Activated CD4-positive, alpha-beta T cell treated with anti-CD3 and anti-CD28 coated beads, Interleukin-2, amount 10 ng/mL, durations not matched to agents 24 days and 14 days (primary cell): ENCODE measurements at regions not wholly inside any gene's neighbourhood (a gene's known extent, or its start where the extent isn't known, plus 50 kb on each side); places are given as distances from the start of the nearest gene placed in this dataset.

Source experiments
- DNase-seq: peaks from one replicate; pipeline ENCODE4 v3.0.0; 2022
- H3K27ac Mint-ChIP-seq: one replicate; pipeline ENCODE4 v1.8.0; 2022; ENCODE audit warnings: mild to moderate bottlenecking, mixed read lengths
- H3K27me3 Mint-ChIP-seq: one replicate; pipeline ENCODE4 v1.8.0; 2022; ENCODE audit warnings: mixed read lengths
- H3K36me3 Mint-ChIP-seq: one replicate; pipeline ENCODE4 v1.8.0; 2022; ENCODE audit warnings: low read depth, mild to moderate bottlenecking, mixed read lengths
- H3K4me1 Mint-ChIP-seq: one replicate; pipeline ENCODE4 v1.8.0; 2021; ENCODE audit warnings: mixed read lengths
- H3K4me3 Mint-ChIP-seq: one replicate; pipeline ENCODE4 v1.8.0; 2022; ENCODE audit warnings: mild to moderate bottlenecking, moderate library complexity, mixed read lengths
- H3K9me3 Mint-ChIP-seq: one replicate; pipeline ENCODE4 v1.8.0; 2021; ENCODE audit warnings: mixed read lengths
- intact Hi-C: fragments of 100-400 bp; cut with micrococcal nuclease; formaldehyde crosslinking; loops from one replicate; pipeline ENCODE4 v1.15.1; 2023

GRCh38 chr14:101435546-101435945, 125.7 kb upstream of the DIO3 start:
- Mint-ChIP-seq H3K4me1 (no peaks in the 10 kb centered on the region), H3K27me3 (peaks cover 60% of the 10 kb centered on the region), H3K36me3 (no peaks in the 10 kb centered on the region), H3K9me3 (no peaks in the 10 kb centered on the region), H3K4me3 (no peak overlapping the region), H3K27ac (no peak overlapping the region)
- DNase-seq, result peak; percentile 33
- intact Hi-C loops, result no loop called here

DNA sequence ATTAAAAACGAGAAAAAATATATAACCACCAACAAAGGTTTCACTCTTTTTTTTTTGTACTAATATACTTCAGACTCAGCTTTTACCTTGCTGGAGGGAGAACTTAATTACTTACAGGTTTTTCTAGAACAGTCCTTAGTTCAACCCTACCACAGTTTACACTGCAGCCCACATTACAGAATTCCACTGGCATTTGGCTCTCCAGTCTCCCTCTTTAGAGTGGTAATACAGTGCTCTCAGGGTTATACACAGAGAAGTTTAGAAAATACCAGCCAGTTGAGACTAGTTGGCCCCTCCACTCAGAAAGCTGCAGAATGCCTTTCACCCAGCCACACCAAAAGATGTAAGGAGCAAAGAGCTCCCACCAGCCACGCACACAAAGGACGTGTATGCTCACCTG, 122.3 kb upstream of the DIO3 start:
- H3K36me3 Mint-ChIP-seq, result peaks cover 3% of the 10 kb centered on the region
- H3K4me3 Mint-ChIP-seq, result no peak overlapping the region
- intact Hi-C loops, result no loop called here
- peaks cover 65% of the 10 kb centered on the region for H3K27me3 Mint-ChIP-seq
- H3K4me1 Mint-ChIP-seq, result peaks cover 15% of the 10 kb centered on the region
- no peak overlapping the region for H3K27ac Mint-ChIP-seq
- peak; percentile 46 for DNase-seq
- H3K9me3 Mint-ChIP-seq, result peaks cover 3% of the 10 kb centered on the region

GRCh38 chr14:101440496-101440895, 120.8 kb upstream of the DIO3 start:
- intact Hi-C loops, result no loop called here
- Mint-ChIP-seq H3K27me3 (peaks cover 76% of the 10 kb centered on the region), H3K4me1 (peaks cover 15% of the 10 kb centered on the region), H3K4me3 (no peak overlapping the region), H3K27ac (no peak overlapping the region), H3K9me3 (peaks cover 6% of the 10 kb centered on the region), H3K36me3 (peaks cover 3% of the 10 kb centered on the region)
- DNase-seq, result peak; percentile 53

GRCh38 chr14:101441710-101442109, 119.6 kb upstream of the DIO3 start:
- Mint-ChIP-seq H3K27ac (peak overlapping the region; percentile 25), H3K4me1 (peaks cover 15% of the 10 kb centered on the region), H3K36me3 (peaks cover 3% of the 10 kb centered on the region), H3K4me3 (no peak overlapping the region), H3K9me3 (peaks cover 6% of the 10 kb centered on the region), H3K27me3 (peaks cover 78% of the 10 kb centered on the region)
- DNase-seq, result no peak
- intact Hi-C loops, result no loop called here

- Mint-ChIP-seq H3K36me3 (peaks cover 3% of the 10 kb centered on the region), H3K4me3 (peak overlapping the region; percentile 44), H3K27ac (peak overlapping the region; percentile 75), H3K9me3 (peaks cover 6% of the 10 kb centered on the region), H3K4me1 (peaks cover 15% of the 10 kb centered on the region), H3K27me3 (peaks cover 79% of the 10 kb centered on the region)
- intact Hi-C loops, result no loop called here
- peak; percentile 92 for DNase-seq
Observed at GRCh38 chr14:101442451-101442850, 118.8 kb upstream of the DIO3 start.

GRCh38 chr14:101444116-101444515, 117.2 kb upstream of the DIO3 start:
- Mint-ChIP-seq H3K27ac (no peak overlapping the region), H3K36me3 (peaks cover 3% of the 10 kb centered on the region), H3K4me3 (no peak overlapping the region), H3K9me3 (peaks cover 6% of the 10 kb centered on the region), H3K27me3 (peaks cover 78% of the 10 kb centered on the region), H3K4me1 (peaks cover 15% of the 10 kb centered on the region)
- DNase-seq, result peak; percentile 38
- intact Hi-C loops, result no loop called here

DNA sequence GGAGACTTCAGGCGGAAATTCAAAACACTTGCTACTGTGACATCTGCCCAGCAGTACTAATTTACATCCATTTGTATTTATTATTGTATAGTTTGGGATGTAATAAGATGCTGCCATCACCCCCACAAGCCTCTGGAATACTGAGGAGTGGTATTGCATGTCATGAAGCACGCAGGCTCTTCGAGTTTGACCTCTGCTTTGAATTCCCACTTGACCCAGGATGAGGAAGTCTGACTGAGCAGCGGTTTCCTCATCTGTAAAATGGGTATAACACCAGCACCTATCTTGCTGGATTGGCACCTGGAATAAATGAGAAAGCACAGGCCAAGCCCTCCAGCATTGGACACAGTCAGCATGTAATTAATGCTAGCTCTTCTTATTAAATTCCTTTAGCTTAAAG, 116.0 kb upstream of the DIO3 start:
- intact Hi-C loops, result no loop called here
- Mint-ChIP-seq H3K4me1 (peaks cover 15% of the 10 kb centered on the region), H3K27me3 (peaks cover 78% of the 10 kb centered on the region), H3K9me3 (peaks cover 6% of the 10 kb centered on the region), H3K27ac (no peak overlapping the region), H3K36me3 (peaks cover 3% of the 10 kb centered on the region), H3K4me3 (no peak overlapping the region)
- peak; percentile 37 for DNase-seq

DNA sequence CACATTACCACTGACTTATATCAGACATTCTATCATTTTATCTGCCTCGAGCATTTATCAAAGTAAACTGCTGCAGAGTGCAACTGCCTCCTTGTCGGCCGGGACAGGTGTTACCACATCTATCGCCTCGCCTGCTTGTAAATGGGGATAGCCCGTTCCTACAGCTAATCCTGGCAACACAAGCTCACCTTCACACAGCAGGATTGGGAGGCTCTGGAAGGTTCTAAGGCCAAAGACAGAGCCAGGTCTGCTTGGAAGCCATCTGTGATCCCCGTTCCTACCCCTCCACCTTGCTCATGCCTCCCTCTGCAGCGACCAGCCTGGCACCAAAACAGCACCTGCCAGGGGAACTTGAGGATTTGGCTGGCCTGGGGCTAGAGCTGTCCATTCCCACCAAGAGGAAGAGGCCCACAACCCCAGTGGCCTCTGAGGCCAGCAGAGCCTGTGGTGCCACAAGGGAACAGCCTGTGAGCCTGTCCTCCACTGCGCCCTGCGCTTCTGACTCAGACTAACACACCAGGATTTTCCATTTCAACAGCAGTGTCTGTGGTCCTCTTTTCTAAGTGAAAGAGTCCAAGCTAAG, 114.8 kb upstream of the DIO3 start:
- peaks cover 15% of the 10 kb centered on the region for H3K4me1 Mint-ChIP-seq
- no peak for DNase-seq
- H3K4me3 Mint-ChIP-seq, result no peak overlapping the region
- H3K27me3 Mint-ChIP-seq, result peaks cover 78% of the 10 kb centered on the region
- H3K9me3 Mint-ChIP-seq, result peaks cover 6% of the 10 kb centered on the region
- intact Hi-C loops, result no loop called here
- peaks cover 3% of the 10 kb centered on the region for H3K36me3 Mint-ChIP-seq
- no peak overlapping the region for H3K27ac Mint-ChIP-seq

DNA sequence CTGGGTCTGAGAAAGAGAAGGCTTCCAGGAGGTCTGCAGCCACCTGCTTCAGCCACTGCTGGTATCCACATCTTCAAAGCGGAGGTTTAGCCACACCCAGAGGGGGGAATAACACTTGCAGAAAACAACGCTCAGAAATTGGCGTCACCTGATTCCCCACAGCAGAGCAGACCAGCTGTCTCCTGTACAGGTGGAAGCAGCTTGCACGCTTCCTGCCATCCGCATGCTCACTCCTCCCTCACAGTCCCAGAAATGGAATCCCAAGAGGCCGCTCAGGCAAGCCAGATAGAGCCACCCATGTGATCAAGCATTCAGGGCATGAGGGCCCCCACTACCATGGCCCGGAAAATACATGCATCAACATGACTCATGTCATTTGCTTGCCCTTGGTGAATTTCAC, 112.2 kb upstream of the DIO3 start:
- no peak for DNase-seq
- Mint-ChIP-seq H3K27me3 (peaks cover 77% of the 10 kb centered on the region), H3K4me3 (no peak overlapping the region), H3K4me1 (no peaks in the 10 kb centered on the region), H3K36me3 (no peaks in the 10 kb centered on the region), H3K27ac (no peak overlapping the region), H3K9me3 (peaks cover 3% of the 10 kb centered on the region)
- intact Hi-C loops, result no loop called here

- no peak for DNase-seq
- no peaks in the 10 kb centered on the region for H3K4me1 Mint-ChIP-seq
- H3K9me3 Mint-ChIP-seq, result no peaks in the 10 kb centered on the region
- no peaks in the 10 kb centered on the region for H3K36me3 Mint-ChIP-seq
- intact Hi-C loops, result no loop called here
- no peak overlapping the region for H3K27ac Mint-ChIP-seq
- no peak overlapping the region for H3K4me3 Mint-ChIP-seq
- peaks cover 80% of the 10 kb centered on the region for H3K27me3 Mint-ChIP-seq
Observed at GRCh38 chr14:101451166-101451565, 110.1 kb upstream of the DIO3 start.

GRCh38 chr14:101453225-101453624, 108.1 kb upstream of the DIO3 start:
- H3K27me3 Mint-ChIP-seq, result peaks cover 72% of the 10 kb centered on the region
- H3K4me1 Mint-ChIP-seq, result no peaks in the 10 kb centered on the region
- intact Hi-C loops, result no loop called here
- DNase-seq, result no peak
- H3K36me3 Mint-ChIP-seq, result no peaks in the 10 kb centered on the region
- no peak overlapping the region for H3K4me3 Mint-ChIP-seq
- no peak overlapping the region for H3K27ac Mint-ChIP-seq
- H3K9me3 Mint-ChIP-seq, result no peaks in the 10 kb centered on the region

GRCh38 chr14:101454229-101454628, 107.1 kb upstream of the DIO3 start:
- no peaks in the 10 kb centered on the region for H3K36me3 Mint-ChIP-seq
- intact Hi-C loops, result no loop called here
- no peak overlapping the region for H3K4me3 Mint-ChIP-seq
- no peaks in the 10 kb centered on the region for H3K9me3 Mint-ChIP-seq
- DNase-seq, result no peak
- no peaks in the 10 kb centered on the region for H3K4me1 Mint-ChIP-seq
- peaks cover 66% of the 10 kb centered on the region for H3K27me3 Mint-ChIP-seq
- no peak overlapping the region for H3K27ac Mint-ChIP-seq

- H3K4me3 Mint-ChIP-seq, result no peak overlapping the region
- H3K27ac Mint-ChIP-seq, result no peak overlapping the region
- no peaks in the 10 kb centered on the region for H3K4me1 Mint-ChIP-seq
- no peaks in the 10 kb centered on the region for H3K36me3 Mint-ChIP-seq
- no peak for DNase-seq
- no peaks in the 10 kb centered on the region for H3K9me3 Mint-ChIP-seq
- intact Hi-C loops, result loop anchor here (5.0 kb wide), 1 partner anchor 106 kb away; the partner anchor contains the start of gene DIO3
- peaks cover 65% of the 10 kb centered on the region for H3K27me3 Mint-ChIP-seq
Observed at GRCh38 chr14:101456246-101457175, 104.8 kb upstream of the DIO3 start.

GRCh38 chr14:101457301-101457935, 103.9 kb upstream of the DIO3 start:
- Mint-ChIP-seq H3K4me3 (no peak overlapping the region), H3K27me3 (peaks cover 66% of the 10 kb centered on the region), H3K36me3 (no peaks in the 10 kb centered on the region), H3K9me3 (no peaks in the 10 kb centered on the region), H3K27ac (no peak overlapping the region), H3K4me1 (no peaks in the 10 kb centered on the region)
- DNase-seq, result no peak
- intact Hi-C loops, result loop anchor here (5.0 kb wide), 1 partner anchor 105 kb away; the partner anchor contains the start of gene DIO3
